H9 (cell line): ENCODE measurements at regions not wholly inside any gene's neighbourhood (a gene's known extent, or its start where the extent isn't known, plus 50 kb on each side); places are given as distances from the start of the nearest gene placed in this dataset.
A peak's percentile ranks its signal among the peaks of the same experiment; 100 is the strongest.

Experiments used
- DNase-seq: peaks from one replicate; pipeline ENCODE4 v3.0.0-alpha.2; 2017
- H2AFZ ChIP-seq: one replicate; pipeline ENCODE4 v1.6.1; 2013; ENCODE audit warnings: mild to moderate bottlenecking, low read length, control low read depth, moderate library complexity
- H2AK5ac ChIP-seq: 2 replicates; pipeline ENCODE4 v1.6.1; 2013; ENCODE audit warnings: low read length, control low read depth, mixed read lengths; ENCODE audit not compliant: insufficient read length
- H2BK120ac ChIP-seq: one replicate; pipeline ENCODE4 v1.6.1; 2013; ENCODE audit warnings: low read depth, mild to moderate bottlenecking, low read length, control low read depth, inconsistent platforms; ENCODE audit not compliant: poor library complexity, severe bottlenecking
- H2BK12ac ChIP-seq: 2 replicates; pipeline ENCODE4 v1.6.1; 2013; ENCODE audit warnings: low read length, control low read depth, mixed read lengths, low read depth; ENCODE audit not compliant: insufficient read length
- H2BK15ac ChIP-seq: 2 replicates; pipeline ENCODE4 v1.6.1; 2013; ENCODE audit warnings: low read depth, low read length, control low read depth
- H2BK20ac ChIP-seq: one replicate; pipeline ENCODE4 v1.6.1; 2013; ENCODE audit warnings: low read depth, mild to moderate bottlenecking, low read length, control low read depth, inconsistent platforms; ENCODE audit not compliant: poor library complexity, severe bottlenecking
- H2BK5ac ChIP-seq: 2 replicates; pipeline ENCODE4 v1.6.1; 2013; ENCODE audit warnings: low read length, control low read depth, mixed read lengths; ENCODE audit not compliant: insufficient read length
- H3K14ac ChIP-seq: 2 replicates; pipeline ENCODE4 v1.6.1; 2013; ENCODE audit warnings: low read length, control low read depth; ENCODE audit not compliant: insufficient read depth
- H3K18ac ChIP-seq: 2 replicates; pipeline ENCODE4 v1.6.1; 2013; ENCODE audit warnings: low read depth, mild to moderate bottlenecking, mixed read lengths, low read length, control low read depth; ENCODE audit not compliant: insufficient read length
- H3K23ac ChIP-seq: 2 replicates; pipeline ENCODE4 v1.6.1; 2013; ENCODE audit warnings: low read length, control low read depth, mixed read lengths, low read depth; ENCODE audit not compliant: insufficient read length
- H3K23me2 ChIP-seq: 2 replicates; pipeline ENCODE4 v1.6.1; 2013; ENCODE audit warnings: low read depth, mild to moderate bottlenecking, mixed read lengths, low read length, control low read depth; ENCODE audit not compliant: insufficient read length, poor library complexity, severe bottlenecking
- H3K27ac ChIP-seq: 2 replicates; pipeline ENCODE4 v1.5.1; 2013; ENCODE audit warnings: low read length, control low read depth, mixed read lengths, low read depth; ENCODE audit not compliant: insufficient read length
- H3K27me3 ChIP-seq: 2 replicates; pipeline ENCODE4 v1.6.1; 2013; ENCODE audit warnings: low read length, control low read depth, inconsistent platforms; ENCODE audit not compliant: insufficient read depth
- H3K4ac ChIP-seq: 2 replicates; pipeline ENCODE4 v1.6.1; 2013; ENCODE audit warnings: low read depth, mild to moderate bottlenecking, control low read depth, inconsistent platforms, low read length, moderate library complexity
- H3K4me1 ChIP-seq: 2 replicates; pipeline ENCODE4 v1.6.1; 2013; ENCODE audit warnings: low read length, control low read depth, inconsistent platforms; ENCODE audit not compliant: insufficient read depth
- H3K4me2 ChIP-seq: 2 replicates; pipeline ENCODE4 v1.6.1; 2013; ENCODE audit warnings: low read length, control low read depth, mixed read lengths; ENCODE audit not compliant: insufficient read length, insufficient read depth
- H3K56ac ChIP-seq: 2 replicates; pipeline ENCODE4 v1.6.1; 2013; ENCODE audit warnings: low read depth, mild to moderate bottlenecking, mixed read lengths, low read length, control low read depth; ENCODE audit not compliant: insufficient read length
- H3K79me1 ChIP-seq: 2 replicates; pipeline ENCODE4 v1.6.1; 2013; ENCODE audit warnings: low read depth, mild to moderate bottlenecking, moderate library complexity, low read length, control low read depth, inconsistent platforms; ENCODE audit not compliant: insufficient read depth, poor library complexity, severe bottlenecking
- H3K79me2 ChIP-seq: 2 replicates; pipeline ENCODE4 v1.6.1; 2013; ENCODE audit warnings: low read length, control low read depth, inconsistent platforms; ENCODE audit not compliant: insufficient read depth
- H3K9ac ChIP-seq: 2 replicates; pipeline ENCODE4 v1.6.1; 2013; ENCODE audit warnings: low read length, control low read depth, mixed read lengths; ENCODE audit not compliant: insufficient read length; ENCODE audit errors: extremely low read depth
- H3K9me3 ChIP-seq: one replicate; pipeline ENCODE4 v1.6.1; 2013; ENCODE audit warnings: low read depth, low read length, inconsistent platforms; ENCODE audit not compliant: control insufficient read depth
- H3T11ph ChIP-seq: one replicate; pipeline ENCODE4 v1.6.1; 2013; ENCODE audit warnings: mild to moderate bottlenecking, low read length, control low read depth, inconsistent platforms
- H4K20me1 ChIP-seq: one replicate; pipeline ENCODE4 v1.6.1; 2013; ENCODE audit not compliant: control insufficient read depth, insufficient read length, insufficient read depth
- H4K5ac ChIP-seq: 2 replicates; pipeline ENCODE4 v1.6.1; 2013; ENCODE audit warnings: low read depth, mild to moderate bottlenecking, mixed read lengths, low read length, control low read depth; ENCODE audit not compliant: insufficient read length
- H4K8ac ChIP-seq: replicated peaks from 2 replicates; pipeline ENCODE4 v1.6.1; 2013; ENCODE audit warnings: low read length, control low read depth, mixed read lengths, low read depth; ENCODE audit not compliant: insufficient read length
- H4K91ac ChIP-seq: 2 replicates; pipeline ENCODE4 v1.6.1; 2013; ENCODE audit warnings: low read depth, mild to moderate bottlenecking, moderate library complexity, mixed read lengths, low read length, control low read depth; ENCODE audit not compliant: insufficient read length
- H3K27ac Mint-ChIP-seq, 3 experiments: 2 replicates in 2 of 3; 3 replicates in 1 of 3; pipeline ENCODE4 v1.8.0; 2020 to 2021; ENCODE audit warnings: mixed read lengths in 3 of 3, mild to moderate bottlenecking in 1 of 3, moderate library complexity in 1 of 3
- H3K27me3 Mint-ChIP-seq: 2 replicates; pipeline ENCODE4 v1.8.0; 2021; ENCODE audit warnings: low read depth, mild to moderate bottlenecking, moderate library complexity, mixed read lengths
- H3K36me3 Mint-ChIP-seq, 3 experiments: 2 replicates in 2 of 3; 3 replicates in 1 of 3; pipeline ENCODE4 v1.8.0; 2020 to 2021; ENCODE audit warnings: low read depth in 3 of 3, mixed read lengths in 3 of 3; ENCODE audit not compliant: insufficient read depth in 1 of 3
- H3K4me1 Mint-ChIP-seq, 2 experiments: 2 replicates each; pipeline ENCODE4 v1.8.0; 2020; ENCODE audit warnings: mixed read lengths in 2 of 2
- H3K4me3 Mint-ChIP-seq, 2 experiments: 2 replicates in 1 of 2; 3 replicates in 1 of 2; pipeline ENCODE4 v1.8.0; 2020 to 2021; ENCODE audit warnings: mild to moderate bottlenecking in 2 of 2, mixed read lengths in 2 of 2, moderate library complexity in 1 of 2
- H3K9me3 Mint-ChIP-seq, 2 experiments: 2 replicates in 1 of 2; 3 replicates in 1 of 2; pipeline ENCODE4 v1.8.0; 2020; ENCODE audit warnings: mild to moderate bottlenecking in 2 of 2, mixed read lengths in 2 of 2, moderate library complexity in 1 of 2
- WGBS: extraction: QIAGEN DNeasy Blood & Tissue Kit; methylation state at CpG from one replicate; pipeline ENCODE4 v1.1.7; 2013; ENCODE audit warnings: missing lambda C conversion rate, low lambda C conversion rate, mixed read lengths; ENCODE audit not compliant: insufficient read length; ENCODE audit errors: extremely low coverage; 5-methylcytosine and 5-hydroxymethylcytosine counted together
- TF ChIP-seq, protein P1 (sequence below): fragments of 200-600 bp; sonication (generic); conservative IDR thresholded peaks from 3 replicates; pipeline ENCODE4 v1.8.0; 2021; ENCODE audit warnings: antibody characterized with exemption, mild to moderate bottlenecking

DNA sequence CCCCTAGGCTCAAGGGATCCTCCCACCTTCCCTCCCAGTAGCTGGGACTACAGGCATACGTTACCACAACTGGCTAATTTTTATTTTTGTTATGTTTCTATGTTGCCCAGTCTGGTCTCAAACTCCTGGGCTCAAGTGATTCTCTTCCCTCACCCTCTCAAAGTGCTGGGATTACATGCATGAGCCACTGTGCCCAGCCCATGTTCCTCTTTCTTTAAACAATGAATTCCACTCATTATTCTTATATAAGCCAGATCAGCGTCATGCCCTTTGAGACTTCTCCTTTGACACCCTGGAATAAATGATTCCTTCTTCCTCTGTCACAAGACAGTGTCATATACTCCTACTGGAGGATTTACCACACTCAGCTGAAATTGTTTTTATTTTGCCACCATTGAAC, 519.9 kb upstream of the SPRY2 start:
- Mint-ChIP-seq H3K4me3 (no peak overlapping the region), H3K4me1 (peaks cover 10 to 11% of the 10 kb centered on the region in 2 experiments), H3K36me3 (0 out of 7 replicates have a peak, but pooled peaks cover 0 to 4% (median 0%) of the 10 kb centered on the region in 3 experiments), H3K27ac (peak overlapping the region in 1 of 3 experiments; percentile 6; a peak in 2 of 7 replicates), H3K9me3 (peaks cover 0 to 3% of the 10 kb centered on the region in 2 experiments; a peak in 3 of 5 replicates), H3K27me3 (no peaks in the 10 kb centered on the region)
- Histone ChIP-seq H2BK15ac (no peak overlapping the region), H3K9ac (no peak overlapping the region), H2BK12ac (no peak overlapping the region), H2BK120ac (no peak overlapping the region), H2BK20ac (no peak overlapping the region), H3K27me3 (no peaks in the 10 kb centered on the region), H3K79me2 (no peaks in the 10 kb centered on the region), H3K23me2 (no peaks in the 10 kb centered on the region), H4K5ac (no peak overlapping the region), H3K14ac (no peak overlapping the region), H3K4ac (no peak overlapping the region), H4K91ac (no peak overlapping the region), H3T11ph (no peak overlapping the region), H3K4me2 (no peak overlapping the region), H4K8ac (no peak overlapping the region), H3K9me3 (no peaks in the 10 kb centered on the region), H3K56ac (no peak overlapping the region), H2AK5ac (no peak overlapping the region), H2AFZ (no peak overlapping the region), H3K27ac (no peak overlapping the region), H2BK5ac (no peak overlapping the region), H4K20me1 (no peaks in the 10 kb centered on the region), H3K18ac (no peak overlapping the region), H3K4me1 (no peaks in the 10 kb centered on the region), H3K79me1 (no peaks in the 10 kb centered on the region), H3K23ac (no peak overlapping the region)
- no CpG with 5 or more reads among the region's 2 CpGs for WGBS
- no peak for DNase-seq
- TF ChIP-seq, protein P1, sequence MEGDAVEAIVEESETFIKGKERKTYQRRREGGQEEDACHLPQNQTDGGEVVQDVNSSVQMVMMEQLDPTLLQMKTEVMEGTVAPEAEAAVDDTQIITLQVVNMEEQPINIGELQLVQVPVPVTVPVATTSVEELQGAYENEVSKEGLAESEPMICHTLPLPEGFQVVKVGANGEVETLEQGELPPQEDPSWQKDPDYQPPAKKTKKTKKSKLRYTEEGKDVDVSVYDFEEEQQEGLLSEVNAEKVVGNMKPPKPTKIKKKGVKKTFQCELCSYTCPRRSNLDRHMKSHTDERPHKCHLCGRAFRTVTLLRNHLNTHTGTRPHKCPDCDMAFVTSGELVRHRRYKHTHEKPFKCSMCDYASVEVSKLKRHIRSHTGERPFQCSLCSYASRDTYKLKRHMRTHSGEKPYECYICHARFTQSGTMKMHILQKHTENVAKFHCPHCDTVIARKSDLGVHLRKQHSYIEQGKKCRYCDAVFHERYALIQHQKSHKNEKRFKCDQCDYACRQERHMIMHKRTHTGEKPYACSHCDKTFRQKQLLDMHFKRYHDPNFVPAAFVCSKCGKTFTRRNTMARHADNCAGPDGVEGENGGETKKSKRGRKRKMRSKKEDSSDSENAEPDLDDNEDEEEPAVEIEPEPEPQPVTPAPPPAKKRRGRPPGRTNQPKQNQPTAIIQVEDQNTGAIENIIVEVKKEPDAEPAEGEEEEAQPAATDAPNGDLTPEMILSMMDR = no peak
